ENCODE measurements at regions not wholly inside any gene's neighbourhood (a gene's known extent, or its start where the extent isn't known, plus 50 kb on each side); places are given as distances from the start of the nearest gene placed in this dataset.
"Not testable (repeated sequence)": the region's sequence is repeated elsewhere in the genome, so short reads cannot be mapped to it uniquely, and the experiment has no call there.

- no peak for DNase-seq
These were observed 163.3 kb upstream of the NTF3 start for GRCh38 chr12:5268424-5269210.

- DNase-seq: no peak
These were observed 162.1 kb upstream of the NTF3 start for GRCh38 chr12:5269846-5270245.

- no peak for DNase-seq
These were observed 159.7 kb upstream of the NTF3 start for GRCh38 chr12:5272018-5272785.

- no peak for DNase-seq
These were observed 158.2 kb upstream of the NTF3 start for GRCh38 chr12:5273709-5274108.

- DNase-seq: no peak
These were observed 155.5 kb upstream of the NTF3 start for GRCh38 chr12:5276327-5276880.

- no peak for DNase-seq
These were observed 151.8 kb upstream of the NTF3 start for GRCh38 chr12:5280086-5280485.

GRCh38 chr12:5290368-5290767 lies 141.5 kb upstream of the NTF3 start:
- DNase-seq: not testable (repeated sequence)

- DNase-seq: no peak
These were observed 139.3 kb upstream of the NTF3 start for GRCh38 chr12:5292651-5293050.

GRCh38 chr12:5293773-5294172 lies 138.1 kb upstream of the NTF3 start:
- no peak for DNase-seq

GRCh38 chr12:5294274-5295070 lies 137.4 kb upstream of the NTF3 start:
- no peak for DNase-seq

GRCh38 chr12:5295151-5295550 lies 136.8 kb upstream of the NTF3 start:
- DNase-seq: no peak

- no peak for DNase-seq
These were observed 135.9 kb upstream of the NTF3 start for GRCh38 chr12:5295996-5296395.

GRCh38 chr12:5301539-5301938 lies 130.4 kb upstream of the NTF3 start:
- DNase-seq: no peak

- no peak for DNase-seq
These were observed 126.5 kb upstream of the NTF3 start for GRCh38 chr12:5305425-5305824.

GRCh38 chr12:5305886-5306545 lies 125.9 kb upstream of the NTF3 start:
- no peak for DNase-seq

GRCh38 chr12:5307065-5307464 lies 124.8 kb upstream of the NTF3 start:
- no peak for DNase-seq

GRCh38 chr12:5308216-5308615 lies 123.7 kb upstream of the NTF3 start:
- DNase-seq: no peak

- DNase-seq: no peak
These were observed 122.9 kb upstream of the NTF3 start for GRCh38 chr12:5308996-5309395.

- DNase-seq: no peak
These were observed 122.3 kb upstream of the NTF3 start for GRCh38 chr12:5309654-5310053.

GRCh38 chr12:5310151-5310550 lies 121.8 kb upstream of the NTF3 start:
- DNase-seq: no peak

- no peak for DNase-seq
These were observed 114.4 kb upstream of the NTF3 start for GRCh38 chr12:5317556-5317955.

GRCh38 chr12:5318874-5319273 lies 113.0 kb upstream of the NTF3 start:
- DNase-seq: no peak
